RPMI8226 (cell line): ENCODE measurements at regions not wholly inside any gene's neighbourhood (a gene's known extent, or its start where the extent isn't known, plus 50 kb on each side); places are given as distances from the start of the nearest gene placed in this dataset.

Experiments used
- DNase-seq: peaks from one replicate; pipeline ENCODE4 v3.0.0-alpha.2; 2015

- no peak for DNase-seq
Observed at GRCh38 chr20:12305188-12305950, 387.7 kb downstream of the BTBD3 start.

- no peak for DNase-seq
Observed at GRCh38 chr20:12306107-12306506, 388.4 kb downstream of the BTBD3 start.

- no peak for DNase-seq
Observed at GRCh38 chr20:12311094-12311865, 393.6 kb downstream of the BTBD3 start.

DNA sequence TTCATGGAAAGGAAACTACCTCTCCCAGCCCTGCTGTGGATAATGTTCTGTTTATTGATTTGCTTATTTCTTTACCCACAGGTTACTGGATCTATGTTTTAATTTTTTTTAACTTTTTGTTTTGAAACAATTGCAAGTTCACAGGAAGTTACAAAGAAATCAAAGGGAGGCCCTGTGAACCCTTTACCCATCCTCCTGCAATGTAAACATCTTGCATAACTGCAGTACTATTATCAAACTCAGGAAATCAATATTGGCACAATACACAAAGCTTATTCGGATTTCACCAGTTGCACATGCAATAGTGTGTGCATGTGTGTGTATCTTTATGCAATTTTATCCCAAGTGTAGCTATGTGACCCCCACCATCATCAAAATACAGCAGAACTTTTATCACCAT is 398.0 kb downstream of the BTBD3 start:
- DNase-seq = no peak

GRCh38 chr20:12316794-12317193 is 399.1 kb downstream of the BTBD3 start:
- DNase-seq = no peak

DNA sequence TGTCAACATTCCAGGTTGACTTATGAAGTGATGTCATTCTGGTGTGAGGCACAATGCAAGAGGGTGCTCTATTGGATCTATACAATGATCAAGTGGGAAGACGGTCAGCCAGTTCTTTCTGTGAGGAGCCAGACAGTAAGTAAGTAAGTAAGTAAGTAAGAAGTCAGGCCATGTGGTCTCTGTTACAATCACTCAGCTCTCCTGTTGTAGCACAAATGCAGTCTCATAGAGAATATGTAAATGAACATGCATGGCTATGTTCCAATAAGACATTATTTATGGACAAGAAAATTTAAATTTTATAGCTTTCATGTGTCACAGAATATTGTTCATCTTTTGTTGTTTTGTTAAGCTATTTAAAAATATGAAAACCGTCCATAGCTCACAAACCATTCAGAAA is 399.7 kb downstream of the BTBD3 start:
- DNase-seq = no peak

DNA sequence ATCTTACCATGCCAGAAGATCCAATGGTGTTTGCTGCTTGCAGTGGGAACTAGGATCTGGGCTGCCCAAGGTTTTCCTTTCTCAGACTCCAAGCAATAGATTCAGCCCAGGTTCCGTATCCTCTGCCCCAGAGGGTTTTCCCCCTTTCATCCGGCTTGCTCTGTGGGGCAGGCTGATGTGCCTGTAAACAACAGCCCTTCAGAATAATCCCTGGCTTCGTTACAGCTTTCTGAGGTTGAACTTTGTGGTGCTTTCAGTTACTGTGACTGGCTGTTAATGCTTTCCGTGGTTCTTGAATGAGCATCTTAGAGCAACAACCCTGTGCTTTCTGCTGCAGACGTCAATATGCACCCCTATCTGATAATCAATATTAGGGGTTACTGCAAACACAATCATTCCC is 400.4 kb downstream of the BTBD3 start:
- no peak for DNase-seq

DNA sequence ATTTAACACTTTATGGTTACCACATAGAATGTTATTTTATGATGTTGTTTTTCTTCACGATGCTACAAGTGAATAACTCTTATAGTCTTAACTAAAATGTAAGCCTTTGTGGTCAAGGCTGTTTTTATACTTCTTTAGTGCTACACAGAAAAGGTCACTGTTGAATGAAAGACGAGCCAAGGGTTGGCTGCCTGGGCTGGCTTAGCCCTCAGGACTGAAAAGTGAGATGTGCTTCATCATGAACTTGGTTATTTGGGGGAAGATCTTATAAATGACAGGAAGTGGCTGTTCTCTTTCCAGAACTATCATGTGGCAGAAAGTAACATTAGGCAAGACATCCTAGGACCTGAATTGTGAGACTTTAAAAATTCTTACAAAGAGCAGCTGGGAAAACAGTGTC is 404.0 kb downstream of the BTBD3 start:
- no peak for DNase-seq

DNA sequence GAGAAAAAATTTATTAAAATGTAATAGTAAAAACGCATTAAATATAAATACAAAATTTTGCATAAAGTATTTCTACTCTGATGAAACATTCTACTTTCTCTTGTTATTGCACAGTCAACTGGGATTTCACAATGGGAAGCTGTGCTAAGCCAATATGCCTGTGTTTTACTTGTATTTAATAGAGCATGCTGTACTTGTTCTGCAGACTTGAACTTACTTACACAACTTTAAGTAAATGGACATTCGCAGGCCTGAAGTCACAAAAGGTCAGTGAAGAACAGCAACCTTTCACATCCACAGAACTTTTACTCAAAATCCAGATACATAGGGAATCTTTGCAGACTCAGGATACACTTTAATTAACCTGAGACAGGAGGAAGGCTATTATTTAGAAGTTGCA is 409.5 kb downstream of the BTBD3 start:
- no peak for DNase-seq

GRCh38 chr20:12331236-12331635 is 413.5 kb downstream of the BTBD3 start:
- DNase-seq = no peak

DNA sequence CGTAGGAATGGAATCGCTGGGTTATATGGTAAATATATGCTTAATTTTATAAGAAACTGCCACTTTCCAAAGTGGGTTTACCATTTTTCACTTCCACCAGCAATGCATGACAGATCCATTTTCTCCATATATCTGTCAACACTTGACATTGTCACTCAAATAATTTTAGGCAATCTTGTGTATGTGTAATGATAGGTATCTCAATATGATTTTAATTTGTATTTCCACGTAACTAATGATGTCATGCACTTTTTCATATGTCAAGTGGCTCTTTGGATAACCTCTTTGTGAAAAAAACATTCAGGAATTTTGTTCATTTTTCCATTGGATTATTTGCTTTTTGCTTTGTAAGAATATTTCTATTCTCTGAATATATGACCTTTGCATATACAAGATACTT is 419.9 kb downstream of the BTBD3 start:
- DNase-seq = no peak

GRCh38 chr20:12345978-12346377 is 428.3 kb downstream of the BTBD3 start:
- no peak for DNase-seq

DNA sequence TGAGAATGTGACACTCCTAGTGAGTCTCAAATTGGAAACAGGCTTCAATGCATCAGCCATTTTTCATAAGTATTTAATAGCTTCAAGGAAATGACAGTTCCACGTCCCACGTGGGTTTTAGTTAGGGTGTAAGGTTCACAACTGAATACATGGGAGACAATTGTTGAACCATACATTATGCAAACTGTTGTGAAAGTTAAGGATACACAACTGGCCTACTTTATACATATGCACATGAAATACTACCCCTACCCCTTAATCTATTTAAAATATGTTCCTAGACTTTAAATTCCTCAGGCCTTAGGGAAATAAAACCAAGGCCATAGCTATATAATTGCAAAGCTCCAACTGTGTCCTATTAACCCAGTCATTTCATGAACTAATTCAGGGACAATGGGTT is 436.1 kb downstream of the BTBD3 start:
- no peak for DNase-seq

DNA sequence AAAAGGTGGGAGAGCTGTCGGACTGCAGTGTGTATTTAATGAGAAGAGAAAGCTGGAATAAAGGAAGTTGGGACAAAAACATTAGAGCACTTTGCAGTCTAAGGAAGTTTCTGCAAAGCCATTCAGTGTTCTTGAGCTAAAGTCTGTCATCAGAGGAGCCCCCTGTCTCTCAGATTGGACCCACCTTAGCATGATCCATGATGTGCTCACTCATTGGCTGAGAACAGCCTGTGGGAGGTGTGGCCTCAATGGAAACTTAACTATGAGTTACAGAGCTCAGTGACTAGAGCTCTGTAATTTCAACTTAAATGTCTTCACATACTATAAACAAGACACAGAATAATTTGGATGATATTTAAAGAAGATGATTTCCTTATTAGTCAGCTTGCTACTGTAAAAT is 437.0 kb downstream of the BTBD3 start:
- DNase-seq = no peak

DNA sequence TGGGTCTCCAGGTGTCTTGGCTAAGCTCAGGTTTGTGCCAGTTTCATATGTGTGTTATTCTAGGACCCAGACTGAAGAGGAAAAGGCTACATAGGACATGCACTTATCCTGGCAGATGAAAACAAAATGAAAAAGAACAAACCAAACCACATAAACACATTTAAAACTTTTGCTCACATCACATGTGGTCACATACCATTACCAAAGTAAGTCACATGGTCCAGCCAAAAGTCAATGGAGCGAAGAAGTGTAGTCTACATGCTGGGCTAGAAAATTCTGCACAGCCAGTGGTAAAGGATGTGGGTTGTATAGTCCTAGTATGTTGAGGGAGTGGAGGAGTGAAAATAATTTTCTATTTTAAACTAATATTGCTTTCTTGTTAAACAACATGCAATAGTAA is 437.5 kb downstream of the BTBD3 start:
- no peak for DNase-seq

GRCh38 chr20:12358006-12358654 is 440.4 kb downstream of the BTBD3 start:
- peak; percentile 11 for DNase-seq

DNA sequence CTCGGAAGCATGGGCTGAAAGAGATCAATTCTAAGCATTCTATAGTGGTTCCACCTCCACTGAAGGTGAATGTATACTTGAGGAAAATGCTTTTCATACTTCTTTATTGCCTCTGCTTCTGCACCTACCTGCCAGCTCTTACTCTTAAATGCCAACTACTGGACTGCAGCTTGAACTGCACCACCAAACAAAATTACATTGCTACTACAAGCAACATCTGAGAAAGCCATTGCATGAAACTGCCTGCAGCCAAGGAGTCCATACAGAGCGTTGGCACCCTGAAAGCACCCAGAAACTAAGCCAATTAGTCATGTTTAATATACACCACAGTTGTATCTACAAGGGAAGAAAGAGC is 440.9 kb downstream of the BTBD3 start:
- no peak for DNase-seq

DNA sequence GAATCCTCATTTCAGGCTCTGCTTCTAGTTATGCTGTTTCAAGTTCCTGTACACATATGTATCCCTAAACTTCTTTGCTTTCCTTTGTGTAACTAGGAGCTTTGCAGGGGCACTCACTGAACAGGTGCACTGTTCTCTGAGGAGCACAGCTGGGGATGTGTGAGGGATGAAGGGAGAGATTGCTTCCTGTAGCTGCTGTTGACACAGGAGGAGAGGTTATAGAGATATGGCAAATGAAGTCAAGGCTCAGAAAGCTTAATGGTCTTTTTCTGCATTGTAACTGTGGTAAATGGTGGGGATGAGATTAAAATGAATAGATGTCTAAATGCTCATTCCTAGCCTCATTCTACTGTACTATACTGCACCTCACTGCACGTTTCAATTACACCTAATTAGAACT is 454.3 kb downstream of the BTBD3 start:
- no peak for DNase-seq

DNA sequence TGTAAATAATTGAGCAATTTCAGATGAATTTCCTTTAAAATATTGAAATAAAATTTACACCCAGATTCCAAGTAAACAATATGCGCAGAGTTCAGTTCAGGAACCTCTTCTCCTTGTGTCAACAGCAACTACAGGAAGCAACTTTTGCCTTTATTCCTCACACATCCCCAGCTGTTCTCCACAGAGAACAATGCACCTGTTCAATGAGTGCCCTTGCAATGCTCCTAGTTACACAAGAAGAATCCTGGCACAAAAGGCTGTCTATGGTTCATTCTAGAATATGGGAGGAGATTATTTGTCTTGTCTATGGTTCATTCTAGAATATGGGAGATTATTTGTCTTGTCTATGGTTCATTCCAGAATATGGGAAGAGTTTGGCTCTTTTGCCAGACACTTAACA is 454.9 kb downstream of the BTBD3 start:
- DNase-seq = no peak

GRCh38 chr20:12375967-12376366 is 458.3 kb downstream of the BTBD3 start:
- no peak for DNase-seq

DNA sequence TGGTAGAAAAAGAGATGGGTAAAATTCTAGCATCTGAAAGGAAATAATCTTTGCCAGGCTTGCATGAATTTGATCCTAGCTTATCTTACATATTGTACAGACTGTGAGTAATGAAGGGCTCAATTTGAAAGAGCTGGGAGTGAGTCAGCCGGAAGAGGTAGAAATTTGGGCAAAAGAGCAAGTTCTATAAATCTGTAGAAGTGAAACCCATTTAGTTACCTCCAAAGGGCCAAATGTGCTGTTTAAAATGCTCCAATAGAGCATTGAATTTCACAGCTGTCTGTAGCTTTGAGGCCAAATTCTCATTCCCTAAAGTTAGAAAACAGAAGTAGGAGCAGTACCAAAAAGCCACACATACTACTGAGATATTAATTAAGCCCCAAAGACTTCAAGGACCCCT is 466.1 kb downstream of the BTBD3 start:
- DNase-seq = no peak

DNA sequence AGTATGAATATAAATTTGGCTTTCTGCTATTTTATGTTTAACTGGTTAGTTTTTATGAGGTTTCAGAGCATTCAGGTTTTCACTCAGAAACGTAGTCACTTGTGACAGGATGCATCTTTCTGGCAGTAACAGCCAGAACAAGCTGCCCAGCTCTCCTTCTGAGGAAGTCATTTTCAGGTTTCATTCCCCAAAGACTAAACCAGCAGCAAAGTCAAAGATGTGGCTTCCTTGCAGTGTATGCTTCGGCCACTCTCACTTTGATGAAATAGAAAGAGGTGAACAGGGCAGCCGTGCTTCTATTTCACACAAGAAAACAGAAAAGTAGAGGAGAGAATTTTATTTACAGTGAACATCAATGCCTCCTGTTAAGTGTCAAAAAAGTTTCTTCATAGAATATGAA is 469.1 kb downstream of the BTBD3 start:
- DNase-seq = no peak

GRCh38 chr20:12391099-12391498 is 473.4 kb downstream of the BTBD3 start:
- DNase-seq = no peak

- peak; percentile 33 for DNase-seq
Observed at GRCh38 chr20:12394786-12395185, 477.1 kb downstream of the BTBD3 start.
